Activated T-cell treated with anti-CD3 and anti-CD28 coated beads for 4 hours (primary cell): ENCODE measurements at regions not wholly inside any gene's neighbourhood (a gene's known extent, or its start where the extent isn't known, plus 50 kb on each side); places are given as distances from the start of the nearest gene placed in this dataset.
"Not testable (repeated sequence)": the region's sequence is repeated elsewhere in the genome, so short reads cannot be mapped to it uniquely, and the experiment has no call there.

Experiments used
- DNase-seq: peaks from one replicate; pipeline ENCODE4 v3.0.0-alpha.2; 2020

DNA sequence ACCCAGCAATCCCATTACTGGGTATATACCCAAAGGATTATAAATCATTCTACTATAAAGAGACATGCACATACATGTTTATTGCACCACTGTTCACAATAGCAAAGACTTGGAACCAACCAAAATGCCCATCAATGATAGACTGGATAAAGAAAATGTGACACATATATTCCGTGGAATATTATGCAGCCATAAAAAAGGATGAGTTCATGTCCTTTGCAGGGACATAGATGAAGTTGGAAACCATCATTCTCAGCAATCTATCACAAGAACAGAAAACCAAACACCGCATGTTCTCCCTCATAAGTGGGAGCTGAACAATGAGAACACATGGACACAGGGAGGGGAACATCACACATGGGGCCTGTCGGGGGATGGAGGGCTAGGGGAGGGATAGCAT is 113.2 kb upstream of the PRSS1 start:
- DNase-seq = not testable (repeated sequence)

DNA sequence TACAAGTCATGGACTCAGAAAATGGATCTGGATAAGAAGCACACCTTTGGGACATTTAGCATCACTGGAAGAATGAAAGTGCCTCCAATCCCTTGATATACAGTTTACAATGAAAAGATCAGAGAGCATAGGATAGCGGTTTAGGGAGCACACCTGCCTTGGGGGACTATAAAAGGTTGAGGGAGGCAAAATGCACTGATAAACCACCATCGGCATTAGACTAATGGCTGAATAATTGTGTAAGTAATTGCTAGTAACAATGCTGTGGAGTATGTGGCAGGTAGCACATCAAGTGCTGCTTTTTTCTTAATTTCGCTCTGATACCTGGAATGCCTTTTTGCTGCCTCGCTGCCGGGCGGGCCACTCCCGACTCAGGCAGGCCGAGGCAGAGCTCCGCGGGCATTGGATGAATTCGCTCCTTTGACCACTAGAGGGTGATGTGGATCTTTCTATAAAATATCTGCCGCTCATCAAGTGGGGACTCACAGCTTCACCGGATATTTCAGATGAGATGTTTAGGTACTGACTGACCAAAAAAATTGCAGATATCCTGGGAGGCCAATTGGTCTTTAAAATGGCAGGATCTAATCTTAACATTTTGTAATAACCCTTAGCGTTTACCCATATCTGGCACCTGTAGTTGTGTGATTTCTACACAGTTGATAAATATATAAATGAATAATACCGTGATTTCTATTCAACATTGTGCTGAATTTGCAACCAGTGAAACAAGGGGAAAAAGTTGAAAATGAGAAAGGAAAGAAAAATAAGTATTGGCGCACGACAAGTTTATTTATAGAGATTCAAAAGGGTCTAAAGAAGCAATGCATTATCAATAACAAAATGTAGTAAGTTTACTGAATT is 116.8 kb upstream of the PRSS1 start:
- DNase-seq = peak; percentile 29

DNA sequence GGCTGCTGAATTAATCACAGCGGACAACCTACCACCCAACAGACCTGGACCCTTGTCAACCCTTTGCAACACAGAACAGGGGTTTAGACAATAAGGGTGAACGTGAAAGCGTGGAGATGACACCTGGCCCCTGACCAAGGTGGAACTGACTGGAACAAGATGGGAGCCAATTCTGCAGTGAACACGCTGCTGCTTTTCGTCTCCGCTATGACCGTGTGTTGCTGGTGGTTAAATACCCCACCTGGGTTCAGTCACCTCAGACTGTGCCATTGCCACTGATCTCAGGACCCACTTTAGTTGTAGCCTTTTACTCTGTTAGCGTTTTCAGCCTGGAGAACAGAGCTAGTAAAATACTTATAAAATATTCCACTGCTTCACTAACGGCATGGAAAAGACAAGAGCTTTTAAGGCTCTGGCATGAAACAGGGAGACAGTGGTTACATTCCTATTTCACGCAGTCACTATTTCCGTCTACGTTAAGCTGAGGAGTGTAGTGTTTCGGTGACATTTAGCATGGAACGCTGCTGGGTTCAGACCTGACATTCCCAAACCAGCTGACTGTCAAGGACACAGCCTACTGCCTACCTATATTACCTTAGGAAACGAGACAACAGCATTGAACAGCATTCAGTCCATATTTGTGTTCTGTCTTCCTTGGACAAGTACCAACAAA is 119.5 kb upstream of the PRSS1 start:
- DNase-seq = no peak

DNA sequence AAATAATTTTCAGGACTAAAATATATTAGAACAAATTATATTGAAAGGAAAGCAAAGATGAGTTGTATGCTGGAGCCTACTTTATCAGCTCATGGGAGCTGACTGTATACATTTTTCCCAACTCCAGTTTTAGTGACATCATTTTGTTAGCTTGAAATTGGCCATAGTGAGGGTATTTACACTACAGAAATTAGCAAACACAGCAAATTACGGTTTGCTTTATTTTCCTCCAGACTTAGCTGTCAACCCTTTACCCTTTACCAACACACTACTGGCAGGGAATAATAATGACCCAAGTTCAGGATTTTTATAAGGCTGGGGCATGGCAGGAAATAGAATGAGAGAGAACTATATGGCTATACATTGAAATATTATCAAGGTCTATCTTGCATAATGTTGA is 120.3 kb upstream of the PRSS1 start:
- no peak for DNase-seq

DNA sequence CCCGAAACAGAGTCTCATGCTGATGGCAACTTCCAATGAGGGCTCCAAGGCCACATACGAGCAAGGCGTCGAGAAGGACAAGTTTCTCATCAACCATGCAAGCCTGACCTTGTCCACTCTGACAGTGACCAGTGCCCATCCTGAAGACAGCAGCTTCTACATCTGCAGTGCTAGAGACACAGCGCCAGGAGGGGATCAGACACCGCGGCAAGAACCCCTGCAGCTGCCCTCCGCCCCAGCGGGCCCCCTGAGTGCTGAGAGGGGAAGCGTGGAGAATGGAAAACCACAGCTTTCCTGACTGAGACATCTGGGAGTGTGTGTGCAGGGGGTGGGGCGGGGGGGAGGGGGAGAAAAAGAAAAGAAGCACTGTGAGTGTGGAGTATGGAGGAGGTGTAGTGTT is 122.0 kb upstream of the PRSS1 start:
- DNase-seq = not testable (repeated sequence)

DNA sequence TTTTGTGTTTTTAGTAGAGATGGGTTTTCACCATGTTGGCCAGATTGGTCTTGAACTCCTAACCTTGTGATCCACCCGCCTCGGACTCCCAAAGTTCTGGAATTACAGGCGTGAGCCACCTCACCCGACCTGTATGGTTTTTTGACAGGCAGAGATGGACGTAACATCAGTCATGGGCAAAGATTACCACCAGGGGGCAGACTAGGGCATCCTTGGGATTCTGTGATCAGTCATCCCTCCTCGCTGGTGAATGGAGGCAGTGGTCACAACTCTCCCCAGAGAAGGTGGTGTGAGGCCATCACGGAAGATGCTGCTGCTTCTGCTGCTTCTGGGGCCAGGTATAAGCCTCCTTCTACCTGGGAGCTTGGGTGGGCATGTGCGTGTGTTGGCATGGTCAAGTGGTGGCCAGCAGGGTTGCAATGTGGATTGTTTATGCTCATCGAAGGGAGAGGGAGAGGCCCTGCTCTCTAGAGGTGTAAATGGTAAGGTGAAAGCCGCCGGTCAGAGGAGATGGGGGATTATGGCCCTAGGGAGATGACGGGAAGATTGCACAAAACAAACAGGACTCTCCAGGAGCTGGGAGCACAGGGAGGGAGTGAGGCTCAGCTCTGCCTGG is 122.7 kb upstream of the PRSS1 start:
- peak; percentile 67 for DNase-seq

DNA sequence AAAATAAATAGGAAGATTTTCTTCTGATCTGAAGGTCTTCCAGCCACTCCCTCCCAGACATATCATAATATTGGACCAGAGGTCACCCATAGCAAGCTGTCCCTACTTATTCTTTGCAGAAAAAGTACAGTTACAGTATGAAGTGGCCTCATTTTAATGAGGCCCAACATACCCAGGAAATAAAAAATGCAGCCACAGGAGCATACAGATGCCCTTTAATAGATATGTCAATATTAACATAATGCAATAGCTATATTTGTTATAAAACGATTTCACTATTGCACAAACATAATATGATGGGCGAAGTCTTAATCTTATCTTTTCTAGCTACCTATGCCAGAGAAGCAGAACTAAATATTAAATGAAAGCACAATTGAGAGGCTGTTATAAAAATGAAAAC is 124.1 kb upstream of the PRSS1 start:
- not testable (repeated sequence) for DNase-seq

DNA sequence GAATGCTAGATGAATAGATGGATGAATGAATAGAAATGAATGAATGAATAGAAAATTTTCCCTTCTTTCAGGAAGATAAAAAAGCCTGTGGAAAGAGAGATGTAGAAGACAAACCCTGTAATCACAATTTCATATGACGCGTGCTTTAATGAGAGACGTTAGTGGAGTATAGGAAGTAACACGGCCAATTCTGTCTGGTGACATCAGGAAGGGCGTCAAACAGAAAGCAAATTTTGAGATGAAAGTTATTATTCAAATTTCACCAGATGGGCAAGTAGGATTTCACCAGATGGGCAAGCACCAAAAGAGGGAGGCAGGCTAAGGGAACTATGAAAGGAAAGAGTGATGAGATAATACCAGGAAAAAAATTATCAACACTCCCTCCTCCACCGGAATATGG is 128.9 kb upstream of the PRSS1 start:
- no peak for DNase-seq

DNA sequence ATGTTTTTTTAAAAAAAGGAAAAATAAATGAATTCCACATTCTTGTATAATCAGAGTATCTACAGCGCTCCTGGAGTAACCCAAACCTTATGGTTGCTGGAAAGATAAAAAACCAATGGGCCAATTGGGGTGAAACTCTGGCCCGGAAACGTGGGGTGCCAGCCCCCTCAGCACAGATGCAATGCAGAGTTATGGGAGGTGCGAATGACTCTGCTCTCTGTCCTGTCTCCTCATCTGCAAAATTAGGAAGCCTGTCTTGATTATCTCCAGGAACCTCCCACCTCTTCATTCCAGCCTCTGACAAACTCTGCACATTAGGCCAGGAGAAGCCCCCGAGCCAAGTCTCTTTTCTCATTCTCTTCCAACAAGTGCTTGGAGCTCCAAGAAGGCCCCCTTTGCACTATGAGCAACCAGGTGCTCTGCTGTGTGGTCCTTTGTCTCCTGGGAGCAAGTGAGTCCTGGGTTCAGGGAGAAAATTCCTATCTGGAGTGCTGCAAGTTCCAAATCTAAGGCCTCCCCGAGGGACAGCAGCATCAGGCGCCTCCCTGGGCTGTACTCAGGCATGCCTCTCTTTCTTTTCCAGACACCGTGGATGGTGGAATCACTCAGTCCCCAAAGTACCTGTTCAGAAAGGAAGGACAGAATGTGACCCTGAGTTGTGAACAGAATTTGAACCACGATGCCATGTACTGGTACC is 130.5 kb upstream of the PRSS1 start:
- DNase-seq = no peak

DNA sequence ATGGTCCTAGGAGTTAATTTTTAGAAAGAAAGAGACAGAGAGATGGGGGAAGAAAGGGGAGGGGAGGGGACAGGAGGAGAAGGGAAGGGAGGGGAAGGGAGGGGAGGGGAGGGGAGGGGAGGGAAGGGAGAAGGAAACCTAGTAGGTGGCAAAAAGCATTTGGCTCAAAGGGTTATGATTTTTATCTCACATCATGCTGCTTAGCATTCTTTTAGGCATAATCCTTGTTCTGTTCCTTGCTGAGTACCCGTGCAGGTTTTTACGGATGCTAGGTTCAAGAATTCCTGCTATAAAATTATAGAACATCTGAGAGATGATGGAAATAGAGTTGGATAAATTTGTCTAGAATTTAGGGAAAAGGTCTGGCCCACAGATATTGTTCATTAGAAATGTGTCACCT is 132.4 kb upstream of the PRSS1 start:
- DNase-seq = no peak

DNA sequence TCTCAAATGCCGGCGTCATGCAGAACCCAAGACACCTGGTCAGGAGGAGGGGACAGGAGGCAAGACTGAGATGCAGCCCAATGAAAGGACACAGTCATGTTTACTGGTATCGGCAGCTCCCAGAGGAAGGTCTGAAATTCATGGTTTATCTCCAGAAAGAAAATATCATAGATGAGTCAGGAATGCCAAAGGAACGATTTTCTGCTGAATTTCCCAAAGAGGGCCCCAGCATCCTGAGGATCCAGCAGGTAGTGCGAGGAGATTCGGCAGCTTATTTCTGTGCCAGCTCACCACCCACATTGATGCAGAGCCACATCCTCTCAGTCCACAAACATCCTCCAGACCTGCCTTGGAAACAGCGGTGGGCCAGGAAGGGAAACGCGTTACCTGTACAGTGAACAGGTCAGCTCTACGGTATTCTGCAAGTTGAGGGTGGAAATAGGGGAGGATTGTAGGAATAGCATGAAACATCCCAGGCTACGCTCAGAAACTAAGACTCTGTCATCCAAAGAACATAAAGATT is 133.1 kb upstream of the PRSS1 start:
- no peak for DNase-seq

DNA sequence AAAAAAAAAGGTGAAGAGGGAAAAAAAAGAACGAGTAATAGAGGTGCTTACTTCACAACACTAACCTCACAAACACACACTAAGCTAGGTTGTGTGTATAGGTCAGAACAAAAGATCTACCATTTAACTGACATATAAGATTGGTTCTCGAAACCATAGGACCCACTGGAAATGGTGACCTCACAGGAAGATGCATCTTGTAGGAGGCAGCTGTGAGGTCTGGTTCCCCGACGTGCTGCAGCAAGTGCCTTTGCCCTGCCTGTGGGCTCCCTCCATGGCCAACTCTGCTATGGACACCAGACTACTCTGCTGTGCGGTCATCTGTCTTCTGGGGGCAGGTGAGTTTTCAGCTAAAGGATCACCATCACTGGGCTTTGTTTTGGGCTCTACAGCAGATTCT is 133.8 kb upstream of the PRSS1 start:
- no peak for DNase-seq

DNA sequence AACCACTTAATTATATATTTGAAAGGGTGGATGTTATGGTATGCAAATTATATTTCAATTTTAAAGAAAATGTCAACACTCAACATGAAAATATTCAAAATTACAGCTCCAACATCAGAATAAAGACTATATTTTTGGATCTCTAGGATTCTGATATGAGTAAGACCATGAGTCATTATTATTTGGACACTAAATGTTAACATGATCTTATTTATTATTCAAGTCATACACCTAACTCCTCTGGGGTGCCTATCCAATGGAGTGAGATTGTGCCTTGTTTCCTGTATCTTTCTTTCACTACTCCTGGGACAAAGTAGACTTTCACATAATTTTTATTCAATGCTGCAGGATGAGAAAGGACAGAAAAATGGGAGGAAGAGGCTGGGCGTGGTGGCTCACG is 135.2 kb upstream of the PRSS1 start:
- no peak for DNase-seq

DNA sequence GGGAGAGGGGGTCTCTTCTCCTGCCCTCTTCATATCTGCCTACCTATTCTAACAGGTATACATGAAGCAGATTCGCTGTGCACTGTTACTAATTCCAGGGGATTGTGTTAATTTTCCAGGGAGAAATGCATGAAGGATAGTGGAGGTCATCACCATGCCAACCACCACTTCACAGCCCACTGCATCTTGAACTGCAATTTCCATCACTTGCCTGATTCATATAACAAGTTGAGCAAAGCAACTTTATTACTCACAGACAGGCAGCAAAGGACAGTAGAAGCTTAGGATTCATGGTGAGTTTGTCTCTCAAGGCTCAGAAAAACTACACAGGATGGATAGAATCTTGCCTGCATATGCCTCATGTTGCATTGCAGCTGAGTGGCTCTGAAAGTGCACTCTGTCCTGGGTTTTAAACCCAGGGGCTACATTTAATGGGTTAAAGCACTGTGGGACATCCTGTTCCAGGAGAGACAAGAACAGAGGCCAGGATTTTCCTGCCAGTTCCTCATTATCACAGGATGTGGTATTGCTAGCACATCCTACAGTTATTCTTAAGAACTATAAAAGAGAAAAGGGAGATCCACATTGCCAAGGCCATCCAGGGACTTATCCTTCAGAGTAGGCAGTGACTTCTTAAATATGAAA is 136.9 kb upstream of the PRSS1 start:
- no peak for DNase-seq

DNA sequence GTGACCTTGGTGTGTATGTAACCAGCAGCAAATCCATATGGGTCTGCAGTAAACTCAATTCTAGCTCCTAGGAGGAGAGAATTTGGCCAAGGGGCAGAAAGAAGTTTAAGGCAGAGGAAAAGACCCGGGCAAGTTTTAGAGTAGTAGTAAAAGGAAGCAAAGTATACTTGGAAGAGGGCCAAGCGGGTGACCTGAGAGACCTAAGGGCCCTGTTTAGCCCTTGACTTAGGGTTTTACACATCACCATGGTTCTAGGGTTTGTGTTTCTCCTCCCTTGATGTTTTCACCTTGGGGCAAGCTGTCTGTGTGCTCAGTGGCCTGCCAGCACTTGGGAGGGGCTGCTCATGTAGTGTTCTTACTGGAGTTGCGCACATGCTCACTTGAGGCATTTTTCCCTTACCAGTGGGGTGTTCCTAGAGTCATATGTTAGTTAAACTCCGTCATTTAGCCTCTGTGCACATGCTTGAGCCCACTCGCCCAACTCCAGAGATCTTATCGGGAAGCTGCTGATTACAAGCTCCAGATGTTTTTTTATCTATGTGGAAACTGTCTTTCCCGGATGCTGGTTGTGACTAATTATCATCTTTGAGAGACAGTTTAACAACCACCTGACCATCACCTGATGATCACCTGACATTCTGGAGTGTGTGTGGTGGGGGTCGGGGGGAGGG is 137.6 kb upstream of the PRSS1 start:
- DNase-seq = no peak

DNA sequence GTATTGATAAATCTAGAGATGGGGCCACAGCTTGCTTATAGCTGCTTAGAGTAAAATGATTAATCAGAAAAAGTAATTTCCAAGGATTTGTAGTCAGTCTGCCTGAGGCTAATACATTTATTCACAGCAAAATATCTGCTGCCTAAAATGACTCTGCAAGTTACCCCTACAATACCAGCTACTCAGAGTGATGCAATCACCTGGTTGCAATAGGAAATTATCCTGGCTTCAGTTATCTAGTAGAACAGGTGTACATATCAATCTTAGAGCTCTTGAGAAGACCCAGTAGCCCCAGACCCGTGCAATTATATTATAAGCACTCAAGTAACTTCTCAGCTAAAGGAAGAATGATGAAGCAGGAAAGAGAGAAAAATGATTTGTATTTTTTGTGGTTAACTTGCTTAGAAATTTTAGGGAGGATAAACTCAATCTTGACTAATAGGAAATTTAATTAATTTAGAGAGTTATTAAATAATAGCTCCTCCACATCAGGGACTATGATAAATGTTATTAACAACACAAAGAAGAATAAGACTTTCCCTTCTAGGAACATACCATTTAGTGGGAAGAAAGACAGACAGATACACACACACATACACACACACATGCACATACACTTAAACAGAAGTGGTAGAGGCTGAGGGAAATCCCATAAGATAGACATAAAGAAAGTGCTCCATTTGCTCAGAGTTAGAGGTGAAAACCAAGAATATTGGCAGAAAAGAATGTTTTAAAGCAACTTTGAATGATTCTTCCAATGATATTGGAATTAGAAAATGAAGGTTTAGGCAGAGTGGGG is 140.4 kb upstream of the PRSS1 start:
- DNase-seq = no peak

DNA sequence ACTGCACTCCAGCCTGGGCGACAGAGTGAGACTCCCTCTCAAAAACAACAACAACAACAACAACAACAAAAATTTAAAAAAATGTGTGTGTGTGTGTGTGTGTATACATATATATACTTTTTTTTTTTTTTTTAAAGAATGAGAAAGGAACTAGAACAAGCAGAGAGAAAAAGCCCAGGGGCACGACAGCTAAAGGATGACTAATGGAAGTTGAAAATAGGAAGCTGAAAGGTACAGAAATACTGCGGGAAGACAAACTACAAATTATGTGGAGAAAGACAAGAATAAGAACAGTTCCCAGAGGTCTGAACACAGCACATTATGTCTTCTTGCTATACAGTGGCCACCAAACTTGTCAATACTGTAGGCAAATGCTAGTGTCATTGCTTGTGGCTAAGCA is 141.9 kb upstream of the PRSS1 start:
- no peak for DNase-seq

DNA sequence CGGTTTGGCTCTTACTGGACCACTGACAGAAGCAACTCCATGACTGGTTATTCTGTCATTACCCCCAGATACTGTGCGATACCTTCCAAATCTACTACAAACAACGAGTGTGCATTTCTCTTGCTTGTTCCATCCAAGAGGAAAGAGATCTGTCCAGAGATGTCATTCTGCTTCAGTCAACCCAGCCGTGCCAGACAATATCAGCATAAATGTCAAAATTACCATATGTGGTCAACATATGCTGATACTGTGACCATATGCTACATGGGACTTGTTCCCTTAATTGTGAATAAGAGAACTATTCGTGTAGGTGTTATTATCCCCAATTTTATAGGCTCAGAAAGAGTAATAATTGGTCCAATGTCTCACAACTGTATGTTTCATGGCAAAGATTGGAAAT is 143.2 kb upstream of the PRSS1 start:
- DNase-seq = no peak

DNA sequence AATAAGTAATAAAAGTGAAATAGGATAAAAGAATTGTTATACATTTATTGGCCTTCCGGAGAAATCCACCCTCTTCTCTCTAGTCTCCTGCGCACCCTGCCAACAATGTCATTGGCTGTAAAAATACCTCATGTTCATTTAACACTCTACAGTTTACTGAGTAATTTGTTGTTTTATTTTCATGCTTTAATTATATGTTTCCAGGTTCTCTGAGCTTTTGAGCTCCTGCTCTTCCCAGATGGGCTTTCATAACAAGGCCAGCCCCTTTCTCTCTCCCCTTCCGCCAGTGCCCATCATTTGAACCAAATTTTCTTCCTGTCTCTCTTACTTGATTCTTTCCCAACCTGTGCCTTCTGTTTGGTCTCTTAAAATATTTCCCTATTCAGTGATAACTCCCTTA is 144.6 kb upstream of the PRSS1 start:
- no peak for DNase-seq

DNA sequence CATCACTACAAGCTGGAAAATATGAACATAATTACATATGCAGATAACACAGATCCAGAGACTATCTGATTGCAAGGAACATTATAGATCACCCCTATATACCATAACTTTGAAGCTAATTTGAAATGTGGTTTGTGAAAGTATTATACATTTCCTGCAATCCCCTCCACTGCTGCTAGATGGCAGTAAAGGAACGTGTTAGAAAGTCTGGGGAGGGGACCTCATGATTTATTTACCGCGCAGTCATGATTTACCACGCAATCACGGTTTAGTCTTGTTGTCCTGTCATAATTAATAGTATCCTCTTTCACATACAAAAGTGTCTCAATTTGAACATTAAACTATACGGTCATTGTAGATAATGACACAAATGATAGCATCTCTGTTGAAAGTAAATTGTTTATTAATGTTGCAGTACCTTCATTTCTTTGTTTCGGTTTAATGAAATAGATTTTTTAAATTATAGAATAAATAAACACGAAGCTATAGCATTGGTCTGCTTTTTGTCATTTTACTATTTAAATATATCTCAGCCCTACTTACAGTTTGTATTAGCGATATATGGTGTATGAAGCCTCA is 145.3 kb upstream of the PRSS1 start:
- DNase-seq = peak; percentile 36

DNA sequence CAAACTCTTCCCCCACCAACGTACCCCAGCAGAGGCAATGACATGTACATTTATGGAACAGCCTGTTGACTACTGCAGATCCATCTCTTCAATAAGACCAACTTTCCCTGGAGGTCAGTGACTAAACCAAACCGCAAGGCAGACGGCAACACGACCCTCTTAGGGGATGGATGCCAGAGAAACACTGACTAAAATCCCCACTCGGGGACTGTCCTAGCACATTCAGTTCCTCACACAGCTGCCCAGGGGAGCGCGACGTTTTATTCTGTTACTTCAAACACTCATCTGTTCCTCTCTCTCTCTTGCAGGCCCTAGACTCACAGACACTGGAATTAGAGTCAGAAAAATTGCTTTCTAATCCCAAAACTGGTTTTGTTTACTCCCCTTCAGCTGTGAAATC is 146.5 kb upstream of the PRSS1 start:
- no peak for DNase-seq
